ENCODE measurements at regions not wholly inside any gene's neighbourhood (a gene's known extent, or its start where the extent isn't known, plus 50 kb on each side); places are given as distances from the start of the nearest gene placed in this dataset.

- Histone ChIP-seq H4K20me1 (ENCODE audit: low read length) (no peaks in the 10 kb centered on the region), H2AFZ (ENCODE audit: low read length) (no peak overlapping the region), H3K9me3 (ENCODE audit: low read length) (no peaks in the 10 kb centered on the region), H3K9ac (ENCODE audit: low read length) (no peak overlapping the region), H3K4me3 (ENCODE audit: low read length) (no peak overlapping the region), H3K4me1 (ENCODE audit: insufficient read depth, low read length) (no peaks in the 10 kb centered on the region), H3K27me3 (ENCODE audit: low read length) (no peaks in the 10 kb centered on the region; the same call in 1 of the 2 replicates), H3F3A (ENCODE audit: low read length, unreplicated experiment) (no peaks in the 10 kb centered on the region), H3K4me2 (ENCODE audit: low read length) (no peak overlapping the region), H3K27ac (ENCODE audit: low read length) (no peak overlapping the region), H3K79me2 (ENCODE audit: low read length) (no peaks in the 10 kb centered on the region), H3K36me3 (ENCODE audit: low read depth, low read length) (no peaks in the 10 kb centered on the region), H3K9me2 (replicated peaks; ENCODE audit: low read length) (no peaks in the 10 kb centered on the region)
- POLR2A ChIA-PET (ENCODE audit: unreplicated experiment), result no interaction called here
- ATAC-seq (no peak), DNase-seq (no peak)
- BruUV-seq (replicated peaks), result no TSS peak
- CTCF ChIA-PET, result no interaction called here
- no peak for TF ChIP-seq EZH2phosphoT487 (IDR thresholded peaks at IDR 0.05; ENCODE audit: borderline replicate concordance, low read length)
- TF ChIP-seq EZH2 (IDR thresholded peaks at IDR 0.05; ENCODE audit: low read length, unreplicated experiment), result no peak
- TF ChIP-seq CTCF (conservative IDR thresholded peaks at IDR 0.05; ENCODE audit: low read depth, low read length), result no peak
- intact Hi-C loops (cut with micrococcal nuclease), result no loop called here
These were observed 305.8 kb downstream of the CDH26 start for GRCh38 chr20:60263725-60264709.

- no peaks in the 10 kb centered on the region for H3K9me2 ChIP-seq (replicated peaks; ENCODE audit: low read length)
- no peak overlapping the region for H3K9ac ChIP-seq (ENCODE audit: low read length)
- H4K20me1 ChIP-seq (ENCODE audit: low read length), result no peaks in the 10 kb centered on the region
- ATAC-seq (no peak), DNase-seq (no peak)
- CTCF ChIA-PET, result no interaction called here
- no peak overlapping the region for H2AFZ ChIP-seq (ENCODE audit: low read length)
- H3K36me3 ChIP-seq (ENCODE audit: low read depth, low read length), result no peaks in the 10 kb centered on the region
- H3K27me3 ChIP-seq (ENCODE audit: low read length), result no peaks in the 10 kb centered on the region; the same call in 1 of the 2 replicates
- H3K27ac ChIP-seq (ENCODE audit: low read length), result no peak overlapping the region
- H3K79me2 ChIP-seq (ENCODE audit: low read length), result no peaks in the 10 kb centered on the region
- intact Hi-C loops (cut with micrococcal nuclease), result no loop called here
- H3K4me1 ChIP-seq (ENCODE audit: insufficient read depth, low read length), result no peaks in the 10 kb centered on the region
- POLR2A ChIA-PET (ENCODE audit: unreplicated experiment), result no interaction called here
- no peaks in the 10 kb centered on the region for H3K9me3 ChIP-seq (ENCODE audit: low read length)
- H3K4me2 ChIP-seq (ENCODE audit: low read length), result no peak overlapping the region
- no peak overlapping the region for H3K4me3 ChIP-seq (ENCODE audit: low read length)
- BruUV-seq (replicated peaks), result no TSS peak
- H3F3A ChIP-seq (ENCODE audit: low read length, unreplicated experiment), result no peaks in the 10 kb centered on the region
- TF ChIP-seq CTCF (conservative IDR thresholded peaks at IDR 0.05; ENCODE audit: low read depth, low read length), result no peak
- no peak for TF ChIP-seq EZH2 (IDR thresholded peaks at IDR 0.05; ENCODE audit: low read length, unreplicated experiment)
- no peak for TF ChIP-seq EZH2phosphoT487 (IDR thresholded peaks at IDR 0.05; ENCODE audit: borderline replicate concordance, low read length)
These were observed 308.1 kb downstream of the CDH26 start for GRCh38 chr20:60266177-60266823.

- no TSS peak for BruUV-seq (replicated peaks)
- Histone ChIP-seq H3K4me1 (ENCODE audit: insufficient read depth, low read length) (no peaks in the 10 kb centered on the region), H2AFZ (ENCODE audit: low read length) (no peak overlapping the region), H4K20me1 (ENCODE audit: low read length) (no peaks in the 10 kb centered on the region), H3K4me3 (ENCODE audit: low read length) (no peak overlapping the region), H3K27ac (ENCODE audit: low read length) (no peak overlapping the region), H3K9ac (ENCODE audit: low read length) (no peak overlapping the region), H3K9me2 (replicated peaks; ENCODE audit: low read length) (no peaks in the 10 kb centered on the region), H3K27me3 (ENCODE audit: low read length) (no peaks in the 10 kb centered on the region), H3K36me3 (ENCODE audit: low read depth, low read length) (no peaks in the 10 kb centered on the region), H3K9me3 (ENCODE audit: low read length) (no peaks in the 10 kb centered on the region), H3F3A (ENCODE audit: low read length, unreplicated experiment) (no peaks in the 10 kb centered on the region), H3K79me2 (ENCODE audit: low read length) (no peaks in the 10 kb centered on the region), H3K4me2 (ENCODE audit: low read length) (no peak overlapping the region)
- no peak for ATAC-seq
- intact Hi-C loops (cut with micrococcal nuclease), result no loop called here
- CTCF ChIA-PET, result no interaction called here
- TF ChIP-seq CTCF (conservative IDR thresholded peaks at IDR 0.05; ENCODE audit: low read depth, low read length) (no peak), EZH2phosphoT487 (IDR thresholded peaks at IDR 0.05; ENCODE audit: borderline replicate concordance, low read length) (no peak), EZH2 (IDR thresholded peaks at IDR 0.05; ENCODE audit: low read length, unreplicated experiment) (no peak)
- POLR2A ChIA-PET (ENCODE audit: unreplicated experiment), result no interaction called here
- no peak for DNase-seq
These were observed 310.3 kb downstream of the CDH26 start for GRCh38 chr20:60268491-60268890.
